Hypothalamus (tissue), 51 donors: ENCODE measurements at regions not wholly inside any gene's neighbourhood (a gene's known extent, or its start where the extent isn't known, plus 50 kb on each side); places are given as distances from the start of the nearest gene placed in this dataset.
"Not testable (repeated sequence)": the region's sequence is repeated elsewhere in the genome, so short reads cannot be mapped to it uniquely, and the experiment has no call there.

Experiments used
- DNase-seq, 51 donors: peaks; one replicate each; lab custom pipeline; 2025; lab: John Stamatoyannopoulos, UW

GRCh38 chr16:58828901-58829545 is 94.9 kb upstream of the GOT2 start:
- DNase-seq = no peak

- no peak for DNase-seq
These were observed 90.1 kb upstream of the GOT2 start for GRCh38 chr16:58824201-58824600.

- DNase-seq = no peak
These were observed 87.8 kb upstream of the GOT2 start for GRCh38 chr16:58821886-58822285.

GRCh38 chr16:58820411-58820810 is 86.3 kb upstream of the GOT2 start:
- no peak for DNase-seq

- DNase-seq = no peak
These were observed 81.2 kb upstream of the GOT2 start for GRCh38 chr16:58815181-58815888.

GRCh38 chr16:58814348-58814801 is 80.3 kb upstream of the GOT2 start:
- DNase-seq = peak in 34 of 51 donors; percentile 2 to 65 (median 19)

- no peak for DNase-seq
These were observed 75.1 kb upstream of the GOT2 start for GRCh38 chr16:58809213-58809612.

- no peak for DNase-seq
These were observed 73.2 kb upstream of the GOT2 start for GRCh38 chr16:58807276-58807675.

- DNase-seq = no peak
These were observed 67.7 kb upstream of the GOT2 start for GRCh38 chr16:58801838-58802237.

- DNase-seq = no peak
These were observed 63.2 kb upstream of the GOT2 start for GRCh38 chr16:58797137-58797801.

GRCh38 chr16:58793366-58793765 is 59.2 kb upstream of the GOT2 start:
- no peak for DNase-seq

GRCh38 chr16:58792188-58792587 is 58.1 kb upstream of the GOT2 start:
- DNase-seq = no peak

- not testable (repeated sequence) for DNase-seq
These were observed 56.9 kb upstream of the GOT2 start for GRCh38 chr16:58790816-58791557.

- no peak for DNase-seq
These were observed 55.2 kb upstream of the GOT2 start for GRCh38 chr16:58789351-58789750.
